HEK293 (cell line): ENCODE measurements at regions not wholly inside any gene's neighbourhood (a gene's known extent, or its start where the extent isn't known, plus 50 kb on each side); places are given as distances from the start of the nearest gene placed in this dataset.

Experiments used
- CTCF ChIA-PET: fragments of 350-600 bp; formaldehyde crosslinking; extraction: SDS; loops from one replicate; lab custom pipeline; 2021; ENCODE audit warnings: antibody characterized with exemption; lab: Yijun Ruan, JAX
- POLR2A ChIA-PET: fragments of 300-600 bp; formaldehyde crosslinking; extraction: SDS; loops from one replicate; lab custom pipeline; 2020; ENCODE audit warnings: antibody characterized with exemption, inconsistent platforms; lab: Yijun Ruan, JAX
- H3K27ac ChIP-seq: fragments of 200-500 bp; sonication (Bioruptor generic); 2 replicates; pipeline ENCODE4 v1.5.1; 2014; ENCODE audit warnings: low read depth, low read length, control low read depth, inconsistent platforms; ENCODE audit errors: extremely low read depth
- H3K36me3 ChIP-seq, 2 experiments: fragments of 200-500 bp in 1 of 2; sonication (Bioruptor generic) in 1 of 2; 1 replicate in 1 of 2; 2 replicates in 1 of 2; pipeline ENCODE4 v1.5.1; 2014 to 2017; ENCODE audit warnings: inconsistent platforms in 2 of 2, low read length in 2 of 2; ENCODE audit not compliant: control insufficient read depth in 2 of 2, insufficient read depth in 1 of 2
- H3K4me1 ChIP-seq: fragments of 200-500 bp; sonication (Bioruptor generic); 2 replicates; pipeline ENCODE4 v1.5.1; 2014; ENCODE audit warnings: mild to moderate bottlenecking, low read length, inconsistent platforms; ENCODE audit not compliant: control insufficient read depth, insufficient read depth
- H3K4me3 ChIP-seq: 2 replicates; pipeline ENCODE4 v1.5.1; 2011; ENCODE audit warnings: low read depth, mild to moderate bottlenecking, control low read depth, low read length, moderate library complexity
- H3K9me3 ChIP-seq: fragments of 200-500 bp; sonication (Bioruptor generic); 2 replicates; pipeline ENCODE4 v1.5.1; 2014; ENCODE audit warnings: low read depth, low read length, inconsistent platforms; ENCODE audit not compliant: control insufficient read depth, insufficient read depth
- EGR2 ChIP-seq: fragments of 450-650 bp; formaldehyde crosslinking; IDR thresholded peaks from 2 replicates; pipeline ENCODE4 v1.5.1; 2016; ENCODE audit warnings: low read depth, missing biosample characterization, missing genetic modification characterization
- ELK4 ChIP-seq: IDR thresholded peaks from 2 replicates; pipeline ENCODE4 v1.6.1; 2011; ENCODE audit warnings: mild to moderate bottlenecking, low read depth, low read length, borderline replicate concordance
- GLIS1 ChIP-seq: fragments of 450-650 bp; formaldehyde crosslinking; IDR thresholded peaks from 2 replicates; pipeline ENCODE4 v1.5.1; 2016; ENCODE audit warnings: missing biosample characterization, missing genetic modification characterization
- HOXA7 ChIP-seq: sonication (generic); formaldehyde crosslinking; IDR thresholded peaks from 2 replicates; pipeline ENCODE4 v1.8.1; 2022; ENCODE audit warnings: missing genetic modification reagents, borderline replicate concordance
- OVOL3 ChIP-seq: fragments of 450-650 bp; formaldehyde crosslinking; IDR thresholded peaks from 2 replicates; pipeline ENCODE4 v1.5.1; 2016; ENCODE audit warnings: missing biosample characterization, missing genetic modification characterization
- SP2 ChIP-seq: fragments of 450-650 bp; formaldehyde crosslinking; IDR thresholded peaks from 2 replicates; pipeline ENCODE4 v1.5.1; 2016; ENCODE audit warnings: missing biosample characterization, missing genetic modification characterization
- ZBTB1 ChIP-seq: fragments of 450-650 bp; formaldehyde crosslinking; IDR thresholded peaks from 2 replicates; pipeline ENCODE4 v1.5.1; 2016; ENCODE audit warnings: missing biosample characterization, missing genetic modification characterization
- ZBTB11 ChIP-seq: fragments of 450-650 bp; formaldehyde crosslinking; conservative IDR thresholded peaks from 2 replicates; pipeline ENCODE4 v1.5.1; 2016; ENCODE audit warnings: low read depth, missing biosample characterization, missing genetic modification characterization
- ZNF140 ChIP-seq: fragments of 450-650 bp; formaldehyde crosslinking; IDR thresholded peaks from 2 replicates; pipeline ENCODE4 v1.5.1; 2016; ENCODE audit warnings: missing biosample characterization, missing genetic modification characterization
- ZNF324 ChIP-seq: fragments of 450-650 bp; formaldehyde crosslinking; IDR thresholded peaks from 2 replicates; pipeline ENCODE4 v1.5.1; 2016; ENCODE audit warnings: missing biosample characterization, missing genetic modification characterization
- ZNF354C ChIP-seq: fragments of 450-650 bp; formaldehyde crosslinking; IDR thresholded peaks from 2 replicates; pipeline ENCODE4 v1.5.1; 2016; ENCODE audit warnings: missing biosample characterization, missing genetic modification characterization, low read depth, borderline replicate concordance
- ZNF362 ChIP-seq: fragments of 450-650 bp; formaldehyde crosslinking; IDR thresholded peaks from 2 replicates; pipeline ENCODE4 v1.5.1; 2016; ENCODE audit warnings: missing biosample characterization, missing genetic modification characterization
- ZNF621 ChIP-seq: fragments of 450-650 bp; formaldehyde crosslinking; IDR thresholded peaks from 2 replicates; pipeline ENCODE4 v1.5.1; 2017; ENCODE audit warnings: missing biosample characterization, missing genetic modification characterization
- ZNF623 ChIP-seq: fragments of 450-650 bp; formaldehyde crosslinking; IDR thresholded peaks from 2 replicates; pipeline ENCODE4 v1.5.1; 2016; ENCODE audit warnings: missing biosample characterization, missing genetic modification characterization
- ZNF747 ChIP-seq: fragments of 450-650 bp; formaldehyde crosslinking; IDR thresholded peaks from 2 replicates; pipeline ENCODE4 v1.5.1; 2016; ENCODE audit warnings: missing biosample characterization, missing genetic modification characterization
- ZNF843 ChIP-seq: fragments of 450-650 bp; formaldehyde crosslinking; IDR thresholded peaks from 2 replicates; pipeline ENCODE4 v1.5.1; 2016; ENCODE audit warnings: missing biosample characterization, missing genetic modification characterization
- TF ChIP-seq, protein P1 (sequence below): fragments of 450-650 bp; formaldehyde crosslinking; IDR thresholded peaks from 2 replicates; pipeline ENCODE4 v1.5.1; 2016; ENCODE audit warnings: missing biosample characterization, missing genetic modification characterization, low read depth

DNA sequence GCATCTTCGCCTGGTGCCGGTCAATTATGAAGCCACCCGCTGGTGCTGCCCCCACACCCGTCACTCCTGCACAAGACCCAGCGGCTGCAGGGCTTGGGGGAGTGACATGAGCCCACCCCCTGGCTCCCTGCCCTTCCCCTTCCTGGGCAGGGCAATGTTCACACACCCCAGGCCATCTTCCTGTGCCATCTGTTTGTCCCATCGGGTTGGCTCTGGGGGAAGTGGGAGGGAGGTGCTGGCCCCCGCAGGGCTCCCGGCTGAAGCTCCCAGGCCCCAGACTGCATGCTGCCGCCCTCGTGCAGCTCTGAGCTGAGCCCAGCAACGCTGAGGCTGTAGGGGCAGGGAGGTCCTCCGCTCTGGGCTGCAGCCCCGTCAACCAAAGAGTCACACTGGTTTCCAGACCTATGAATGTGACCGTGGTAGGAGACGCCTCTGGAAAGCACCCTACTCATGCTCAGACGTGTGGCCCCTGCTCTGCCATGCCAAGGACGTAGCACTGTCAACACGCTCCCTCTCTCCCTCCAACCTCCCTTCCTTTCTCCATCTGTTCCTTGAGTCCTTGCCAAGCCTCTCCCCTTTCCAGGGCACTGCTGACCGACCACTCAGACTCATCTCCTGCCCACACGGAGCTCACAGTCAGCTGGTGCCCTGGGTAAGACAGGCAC is 140.4 kb downstream of the ENGASE start (continued):
- peak; percentile 12; the same call in 1 of the 2 replicates for TF ChIP-seq EGR2 (tag by site-specific recombination)
- peak; percentile 44 for TF ChIP-seq SP2 (tag by site-specific recombination)
- no peak for TF ChIP-seq ZNF140 (tag by site-specific recombination)
- no peak for TF ChIP-seq ZNF362 (tag by site-specific recombination)
- TF ChIP-seq ZNF843 (tag by site-specific recombination): no peak

DNA sequence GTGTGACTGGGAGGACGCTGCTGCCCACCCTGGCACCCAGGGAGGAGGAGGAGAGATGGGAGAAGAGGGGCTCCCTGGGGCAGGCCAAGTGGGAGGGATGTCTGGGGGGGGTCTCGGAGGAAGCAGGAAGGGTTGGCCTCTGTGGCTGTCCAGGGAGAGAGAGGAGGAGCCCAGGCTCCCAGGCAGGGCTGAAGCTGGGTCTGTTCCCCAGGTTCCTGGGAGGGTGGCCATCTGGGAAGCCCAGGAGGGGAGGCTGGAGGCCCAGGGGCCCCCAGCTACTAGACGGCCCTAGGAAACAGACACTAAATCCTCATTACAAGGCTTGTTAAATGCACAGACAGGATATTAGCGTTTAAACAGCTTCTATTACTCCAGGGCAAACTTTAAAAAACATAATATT is 139.8 kb downstream of the ENGASE start:
- ChIA-PET POLR2A (no interaction called here), CTCF (interaction anchor here (1.0 kb wide), 1 partner anchor 174 kb away, joined by 3 read pairs; no protein-coding TSS in a partner anchor)
- Histone ChIP-seq H3K27ac (no peak overlapping the region), H3K36me3 (no peaks in the 10 kb centered on the region), H3K4me3 (no peak overlapping the region), H3K4me1 (no peaks in the 10 kb centered on the region), H3K9me3 (no peaks in the 10 kb centered on the region)
- TF ChIP-seq OVOL3 (tag by site-specific recombination) (no peak), ZBTB1 (tag by site-specific recombination) (no peak), ELK4 (no peak), ZNF623 (tag by site-specific recombination) (no peak), HOXA7 (CRISPR knock-in tag) (no peak), ZNF354C (tag by site-specific recombination) (no peak), ZNF747 (tag by site-specific recombination) (no peak), ZNF621 (no peak), ZNF324 (no peak), GLIS1 (tag by site-specific recombination) (no peak), ZBTB11 (tag by site-specific recombination) (no peak)
- TF ChIP-seq, protein P1, sequence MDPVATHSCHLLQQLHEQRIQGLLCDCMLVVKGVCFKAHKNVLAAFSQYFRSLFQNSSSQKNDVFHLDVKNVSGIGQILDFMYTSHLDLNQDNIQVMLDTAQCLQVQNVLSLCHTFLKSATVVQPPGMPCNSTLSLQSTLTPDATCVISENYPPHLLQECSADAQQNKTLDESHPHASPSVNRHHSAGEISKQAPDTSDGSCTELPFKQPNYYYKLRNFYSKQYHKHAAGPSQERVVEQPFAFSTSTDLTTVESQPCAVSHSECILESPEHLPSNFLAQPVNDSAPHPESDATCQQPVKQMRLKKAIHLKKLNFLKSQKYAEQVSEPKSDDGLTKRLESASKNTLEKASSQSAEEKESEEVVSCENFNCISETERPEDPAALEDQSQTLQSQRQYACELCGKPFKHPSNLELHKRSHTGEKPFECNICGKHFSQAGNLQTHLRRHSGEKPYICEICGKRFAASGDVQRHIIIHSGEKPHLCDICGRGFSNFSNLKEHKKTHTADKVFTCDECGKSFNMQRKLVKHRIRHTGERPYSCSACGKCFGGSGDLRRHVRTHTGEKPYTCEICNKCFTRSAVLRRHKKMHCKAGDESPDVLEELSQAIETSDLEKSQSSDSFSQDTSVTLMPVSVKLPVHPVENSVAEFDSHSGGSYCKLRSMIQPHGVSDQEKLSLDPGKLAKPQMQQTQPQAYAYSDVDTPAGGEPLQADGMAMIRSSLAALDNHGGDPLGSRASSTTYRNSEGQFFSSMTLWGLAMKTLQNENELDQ (tag by site-specific recombination): no peak
